Smooth muscle cell (in vitro differentiated cells): ENCODE measurements at regions not wholly inside any gene's neighbourhood (a gene's known extent, or its start where the extent isn't known, plus 50 kb on each side); places are given as distances from the start of the nearest gene placed in this dataset.

Experiments used
- DNase-seq: peaks from one replicate; lab custom pipeline; 2025; ENCODE audit not compliant: unreplicated experiment; lab: John Stamatoyannopoulos, UW
- H2AFZ ChIP-seq: fragments of 200-600 bp; sonication (generic); 2 replicates; pipeline ENCODE4 v1.6.0; 2016; ENCODE audit warnings: antibody characterized with exemption, low read depth, mild to moderate bottlenecking
- H3F3A ChIP-seq: fragments of 200-600 bp; sonication (generic); 2 replicates; pipeline ENCODE4 v1.6.0; 2017; ENCODE audit warnings: antibody characterized with exemption, low read depth
- H3K27ac ChIP-seq: fragments of 200-600 bp; sonication (generic); 2 replicates; pipeline ENCODE4 v1.5.1; 2016; ENCODE audit warnings: low read depth, mild to moderate bottlenecking
- H3K27me3 ChIP-seq: fragments of 200-600 bp; sonication (generic); 2 replicates; pipeline ENCODE4 v1.6.1; 2016; ENCODE audit warnings: low read depth, mild to moderate bottlenecking
- H3K36me3 ChIP-seq: fragments of 200-600 bp; sonication (generic); 2 replicates; pipeline ENCODE4 v1.5.1; 2016; ENCODE audit warnings: low read depth
- H3K4me1 ChIP-seq: fragments of 200-600 bp; sonication (generic); 2 replicates; pipeline ENCODE4 v1.5.1; 2016; ENCODE audit warnings: low read depth
- H3K4me2 ChIP-seq: fragments of 200-600 bp; sonication (generic); 2 replicates; pipeline ENCODE4 v1.6.0; 2016; ENCODE audit warnings: mild to moderate bottlenecking
- H3K4me3 ChIP-seq: fragments of 200-600 bp; sonication (generic); 2 replicates; pipeline ENCODE4 v1.5.1; 2016; ENCODE audit warnings: mild to moderate bottlenecking
- H3K79me2 ChIP-seq: fragments of 200-600 bp; sonication (generic); 2 replicates; pipeline ENCODE4 v1.6.0; 2016; ENCODE audit warnings: low read depth, mild to moderate bottlenecking
- H3K9ac ChIP-seq: fragments of 200-600 bp; sonication (generic); 2 replicates; pipeline ENCODE4 v1.6.0; 2016; ENCODE audit warnings: low read depth
- H3K9me3 ChIP-seq: fragments of 200-600 bp; sonication (generic); replicated peaks from 2 replicates; pipeline ENCODE4 v1.5.1; 2016; ENCODE audit warnings: low read depth
- H4K20me1 ChIP-seq: fragments of 200-600 bp; sonication (generic); 2 replicates; pipeline ENCODE4 v1.6.0; 2016; ENCODE audit warnings: low read depth
- WGBS: methylation state at CpG from one replicate; pipeline ENCODE4 v1.1.7; 2016; ENCODE audit warnings: low lambda C conversion rate; 5-methylcytosine and 5-hydroxymethylcytosine counted together
- TF ChIP-seq, protein P1 (sequence below): fragments of 200-600 bp; sonication (generic); IDR thresholded peaks from 2 replicates; pipeline ENCODE4 v1.5.1; 2017; ENCODE audit warnings: borderline replicate concordance, mild to moderate bottlenecking, antibody characterized with exemption; ENCODE audit not compliant: insufficient read depth, poor library complexity, severe bottlenecking

DNA sequence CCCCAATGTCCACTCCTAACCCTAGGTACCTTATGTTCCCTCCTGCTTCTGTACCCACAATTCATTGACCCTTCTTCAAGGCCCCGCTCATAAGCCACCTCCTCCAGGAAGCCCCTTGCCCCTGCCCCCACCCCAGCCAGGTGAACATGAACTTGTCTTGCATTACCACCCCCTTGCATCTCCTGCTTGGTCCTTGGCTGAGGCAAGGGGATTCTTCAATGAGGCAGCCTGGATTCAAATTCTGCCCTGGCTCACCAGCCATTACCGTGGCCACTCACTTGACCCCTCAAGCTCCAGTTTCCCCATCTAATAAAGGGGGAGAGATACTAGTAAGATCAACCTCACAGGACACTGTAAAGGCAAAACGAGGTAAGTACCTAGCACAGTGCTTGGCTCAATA, 193.1 kb downstream of the DICER1 start:
- peaks cover 14% of the 10 kb centered on the region for H3K27me3 ChIP-seq
- no peak overlapping the region for H3K27ac ChIP-seq
- WGBS: 90% methylated on average over 3 of the region's 3 CpGs
- H3K79me2 ChIP-seq: no peaks in the 10 kb centered on the region
- TF ChIP-seq, protein P1, sequence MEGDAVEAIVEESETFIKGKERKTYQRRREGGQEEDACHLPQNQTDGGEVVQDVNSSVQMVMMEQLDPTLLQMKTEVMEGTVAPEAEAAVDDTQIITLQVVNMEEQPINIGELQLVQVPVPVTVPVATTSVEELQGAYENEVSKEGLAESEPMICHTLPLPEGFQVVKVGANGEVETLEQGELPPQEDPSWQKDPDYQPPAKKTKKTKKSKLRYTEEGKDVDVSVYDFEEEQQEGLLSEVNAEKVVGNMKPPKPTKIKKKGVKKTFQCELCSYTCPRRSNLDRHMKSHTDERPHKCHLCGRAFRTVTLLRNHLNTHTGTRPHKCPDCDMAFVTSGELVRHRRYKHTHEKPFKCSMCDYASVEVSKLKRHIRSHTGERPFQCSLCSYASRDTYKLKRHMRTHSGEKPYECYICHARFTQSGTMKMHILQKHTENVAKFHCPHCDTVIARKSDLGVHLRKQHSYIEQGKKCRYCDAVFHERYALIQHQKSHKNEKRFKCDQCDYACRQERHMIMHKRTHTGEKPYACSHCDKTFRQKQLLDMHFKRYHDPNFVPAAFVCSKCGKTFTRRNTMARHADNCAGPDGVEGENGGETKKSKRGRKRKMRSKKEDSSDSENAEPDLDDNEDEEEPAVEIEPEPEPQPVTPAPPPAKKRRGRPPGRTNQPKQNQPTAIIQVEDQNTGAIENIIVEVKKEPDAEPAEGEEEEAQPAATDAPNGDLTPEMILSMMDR: no peak
- no peaks in the 10 kb centered on the region for H3K36me3 ChIP-seq
- H3K4me2 ChIP-seq: no peak overlapping the region
- H3K4me3 ChIP-seq: no peak overlapping the region
- H3K4me1 ChIP-seq: no peaks in the 10 kb centered on the region
- no peak overlapping the region for H3K9ac ChIP-seq
- no peaks in the 10 kb centered on the region for H4K20me1 ChIP-seq
- no peaks in the 10 kb centered on the region for H3F3A ChIP-seq
- H3K9me3 ChIP-seq: no peaks in the 10 kb centered on the region
- H2AFZ ChIP-seq: no peak overlapping the region
- no peak for DNase-seq

DNA sequence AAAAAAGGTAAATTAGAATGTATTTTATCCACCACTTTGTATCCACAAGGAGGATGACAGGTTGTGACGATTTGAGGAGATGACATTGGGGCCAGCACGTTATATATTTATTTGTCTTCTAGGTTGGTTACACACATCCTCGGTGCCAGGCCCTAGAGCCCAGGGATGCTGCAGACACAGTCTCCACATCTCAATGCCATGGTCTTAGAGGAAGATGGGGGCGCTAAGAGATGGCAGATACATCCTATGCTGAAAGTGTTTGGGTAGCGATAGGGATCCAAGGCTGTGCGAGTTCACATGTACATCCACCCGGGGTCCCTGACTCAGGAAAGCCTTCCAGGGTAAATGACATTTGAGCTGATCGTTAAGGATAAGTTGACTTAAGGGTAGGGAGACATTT, 193.1 kb upstream of the GSC start:
- 95% methylated on average over 8 of the region's 8 CpGs for WGBS
- H4K20me1 ChIP-seq: no peaks in the 10 kb centered on the region

DNA sequence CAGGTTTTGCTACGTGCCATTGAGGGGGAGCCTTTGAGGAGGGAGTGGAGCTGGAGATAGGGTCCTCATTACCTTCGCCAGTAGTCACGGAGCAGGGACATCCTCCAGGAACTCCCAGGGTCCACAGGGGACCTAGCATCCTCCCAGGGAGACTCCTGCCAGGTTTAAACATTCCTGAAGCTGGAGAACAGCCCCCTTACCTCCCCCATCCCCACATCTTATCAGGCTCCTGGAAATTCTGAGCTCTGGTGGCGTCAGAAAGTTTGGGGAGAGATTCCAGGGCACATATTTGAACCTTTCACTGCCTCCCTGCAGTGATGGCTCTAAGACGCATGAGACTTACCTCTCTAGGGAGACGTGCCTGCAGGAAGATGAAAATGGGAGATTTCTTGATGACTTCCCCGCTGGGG, 192.3 kb upstream of the GSC start:
- no peak for DNase-seq
- H3K4me2 ChIP-seq: no peak overlapping the region

More for the DNA sequence above, 193.1 kb upstream of the GSC start:
- Histone ChIP-seq H3K9ac (no peak overlapping the region), H3K4me1 (no peaks in the 10 kb centered on the region), H3K79me2 (no peaks in the 10 kb centered on the region), H3K36me3 (no peaks in the 10 kb centered on the region), H2AFZ (no peak overlapping the region), H3K27me3 (peaks cover 14% of the 10 kb centered on the region), H3K4me2 (no peak overlapping the region), H3K9me3 (no peaks in the 10 kb centered on the region), H3K4me3 (no peak overlapping the region), H3F3A (no peaks in the 10 kb centered on the region), H3K27ac (no peak overlapping the region)
- no peak for DNase-seq
- TF ChIP-seq, protein P1: no peak

More for the DNA sequence above, 192.3 kb upstream of the GSC start:
- H4K20me1 ChIP-seq: no peaks in the 10 kb centered on the region
- WGBS: 75% methylated on average over 7 of the region's 7 CpGs
- no peak overlapping the region for H3K4me3 ChIP-seq
- H3K9ac ChIP-seq: no peak overlapping the region
- TF ChIP-seq, protein P1: no peak
- H3K4me1 ChIP-seq: no peaks in the 10 kb centered on the region
- no peak overlapping the region for H3K27ac ChIP-seq
- H3K27me3 ChIP-seq: peaks cover 14% of the 10 kb centered on the region
- H3K36me3 ChIP-seq: no peaks in the 10 kb centered on the region
- no peaks in the 10 kb centered on the region for H3F3A ChIP-seq
- H2AFZ ChIP-seq: no peak overlapping the region
- H3K9me3 ChIP-seq: no peaks in the 10 kb centered on the region
- H3K79me2 ChIP-seq: no peaks in the 10 kb centered on the region
